GM18508 (cell line): ENCODE measurements at regions not wholly inside any gene's neighbourhood (a gene's known extent, or its start where the extent isn't known, plus 50 kb on each side); places are given as distances from the start of the nearest gene placed in this dataset.
"Not testable (repeated sequence)": the region's sequence is repeated elsewhere in the genome, so short reads cannot be mapped to it uniquely, and the experiment has no call there.

Experiments used
- ATAC-seq: cut with Tn5 transposase; IDR thresholded peaks from one replicate; pipeline ENCODE4 v1.9.1; 2021; ENCODE audit warnings: moderate number of reproducible peaks; ENCODE audit not compliant: insufficient read depth, unreplicated experiment

GRCh38 chr16:59144841-59145240 is 410.7 kb upstream of the GOT2 start:
- ATAC-seq = no peak

GRCh38 chr16:59144326-59144725 is 410.2 kb upstream of the GOT2 start:
- no peak for ATAC-seq

- no peak for ATAC-seq
Measured at GRCh38 chr16:59126486-59126885, 392.4 kb upstream of the GOT2 start.

GRCh38 chr16:59124056-59124455 is 389.9 kb upstream of the GOT2 start:
- no peak for ATAC-seq

- ATAC-seq = no peak
Measured at GRCh38 chr16:59123479-59123878, 389.4 kb upstream of the GOT2 start.

GRCh38 chr16:59122262-59122537 is 388.1 kb upstream of the GOT2 start:
- ATAC-seq = no peak

GRCh38 chr16:59121411-59122261 is 387.5 kb upstream of the GOT2 start:
- ATAC-seq = no peak

GRCh38 chr16:59116744-59117143 is 382.6 kb upstream of the GOT2 start:
- ATAC-seq = no peak

- no peak for ATAC-seq
Measured at GRCh38 chr16:59114790-59115189, 380.7 kb upstream of the GOT2 start.

GRCh38 chr16:59113004-59113670 is 379.0 kb upstream of the GOT2 start:
- no peak for ATAC-seq

- no peak for ATAC-seq
Measured at GRCh38 chr16:59111280-59111679, 377.2 kb upstream of the GOT2 start.

- no peak for ATAC-seq
Measured at GRCh38 chr16:59108374-59108773, 374.3 kb upstream of the GOT2 start.

GRCh38 chr16:59096682-59097081 is 362.6 kb upstream of the GOT2 start:
- not testable (repeated sequence) for ATAC-seq

GRCh38 chr16:59090541-59090940 is 356.4 kb upstream of the GOT2 start:
- ATAC-seq = no peak

- no peak for ATAC-seq
Measured at GRCh38 chr16:59088431-59088830, 354.3 kb upstream of the GOT2 start.

- ATAC-seq = no peak
Measured at GRCh38 chr16:59087641-59088040, 353.5 kb upstream of the GOT2 start.

GRCh38 chr16:59067205-59067604 is 333.1 kb upstream of the GOT2 start:
- no peak for ATAC-seq

GRCh38 chr16:59060207-59060606 is 326.1 kb upstream of the GOT2 start:
- ATAC-seq = no peak

- no peak for ATAC-seq
Measured at GRCh38 chr16:59058250-59058649, 324.1 kb upstream of the GOT2 start.

GRCh38 chr16:59053911-59054310 is 319.8 kb upstream of the GOT2 start:
- no peak for ATAC-seq

- ATAC-seq = no peak
Measured at GRCh38 chr16:59052231-59052630, 318.1 kb upstream of the GOT2 start.

- no peak for ATAC-seq
Measured at GRCh38 chr16:59048876-59049275, 314.8 kb upstream of the GOT2 start.
